ENCODE measurements at regions not wholly inside any gene's neighbourhood (a gene's known extent, or its start where the extent isn't known, plus 50 kb on each side); places are given as distances from the start of the nearest gene placed in this dataset.

DNA sequence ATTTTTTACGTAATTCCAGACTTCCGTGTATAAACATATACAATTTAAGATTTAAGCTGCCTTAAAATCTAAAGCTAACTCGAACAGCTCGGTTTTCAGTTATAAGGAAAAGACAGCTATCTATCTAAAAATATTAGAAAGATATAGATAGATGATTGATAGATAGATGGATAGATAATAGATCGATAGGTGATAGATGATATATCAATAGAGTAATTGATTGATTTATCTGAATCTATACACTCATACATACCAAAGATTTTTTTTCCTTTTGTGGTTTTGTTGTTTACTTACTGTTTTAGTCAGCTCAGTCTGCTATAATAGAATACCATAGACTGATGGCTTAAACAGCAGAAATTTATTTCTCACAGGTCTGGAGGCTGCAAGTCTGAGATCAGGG, 278.5 kb upstream of the PLD5 start:
- Histone ChIP-seq H3K27me3 (no peaks in the 10 kb centered on the region), H3K4me3 (ENCODE audit: low read depth, low read length) (no peak overlapping the region), H3K36me3 (no peaks in the 10 kb centered on the region), H3K4me1 (no peaks in the 10 kb centered on the region), H3K9me3 (no peaks in the 10 kb centered on the region)
- DNase-seq, result no peak
- TF ChIP-seq, protein P1, sequence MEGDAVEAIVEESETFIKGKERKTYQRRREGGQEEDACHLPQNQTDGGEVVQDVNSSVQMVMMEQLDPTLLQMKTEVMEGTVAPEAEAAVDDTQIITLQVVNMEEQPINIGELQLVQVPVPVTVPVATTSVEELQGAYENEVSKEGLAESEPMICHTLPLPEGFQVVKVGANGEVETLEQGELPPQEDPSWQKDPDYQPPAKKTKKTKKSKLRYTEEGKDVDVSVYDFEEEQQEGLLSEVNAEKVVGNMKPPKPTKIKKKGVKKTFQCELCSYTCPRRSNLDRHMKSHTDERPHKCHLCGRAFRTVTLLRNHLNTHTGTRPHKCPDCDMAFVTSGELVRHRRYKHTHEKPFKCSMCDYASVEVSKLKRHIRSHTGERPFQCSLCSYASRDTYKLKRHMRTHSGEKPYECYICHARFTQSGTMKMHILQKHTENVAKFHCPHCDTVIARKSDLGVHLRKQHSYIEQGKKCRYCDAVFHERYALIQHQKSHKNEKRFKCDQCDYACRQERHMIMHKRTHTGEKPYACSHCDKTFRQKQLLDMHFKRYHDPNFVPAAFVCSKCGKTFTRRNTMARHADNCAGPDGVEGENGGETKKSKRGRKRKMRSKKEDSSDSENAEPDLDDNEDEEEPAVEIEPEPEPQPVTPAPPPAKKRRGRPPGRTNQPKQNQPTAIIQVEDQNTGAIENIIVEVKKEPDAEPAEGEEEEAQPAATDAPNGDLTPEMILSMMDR (IDR thresholded peaks at IDR 0.05; ENCODE audit: low read depth, low read length), result no peak

DNA sequence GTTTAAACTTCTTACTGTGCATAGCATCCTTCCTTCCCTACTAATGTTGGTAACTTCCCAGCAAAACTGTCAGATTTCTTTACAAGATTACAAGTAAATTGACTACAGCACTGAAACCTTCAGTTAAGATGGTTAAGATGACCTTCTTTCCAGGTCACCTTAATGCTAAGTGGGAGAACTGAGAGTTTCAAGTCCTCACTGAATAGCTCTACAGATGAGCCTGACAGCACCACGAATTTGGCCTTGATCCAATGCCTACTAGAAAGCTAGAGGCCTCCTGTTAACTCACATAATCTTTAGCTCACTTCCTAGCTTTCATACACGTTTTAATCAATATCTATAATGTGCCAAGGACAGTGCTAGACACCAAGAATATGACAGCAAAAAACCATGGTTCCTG, 276.0 kb upstream of the PLD5 start:
- Histone ChIP-seq H3K36me3 (no peaks in the 10 kb centered on the region), H3K9me3 (no peaks in the 10 kb centered on the region), H3K4me1 (no peaks in the 10 kb centered on the region), H3K27me3 (no peaks in the 10 kb centered on the region), H3K4me3 (ENCODE audit: low read depth, low read length) (no peak overlapping the region)
- DNase-seq, result no peak
- TF ChIP-seq, protein P1 (IDR thresholded peaks at IDR 0.05; ENCODE audit: low read depth, low read length), result no peak

DNA sequence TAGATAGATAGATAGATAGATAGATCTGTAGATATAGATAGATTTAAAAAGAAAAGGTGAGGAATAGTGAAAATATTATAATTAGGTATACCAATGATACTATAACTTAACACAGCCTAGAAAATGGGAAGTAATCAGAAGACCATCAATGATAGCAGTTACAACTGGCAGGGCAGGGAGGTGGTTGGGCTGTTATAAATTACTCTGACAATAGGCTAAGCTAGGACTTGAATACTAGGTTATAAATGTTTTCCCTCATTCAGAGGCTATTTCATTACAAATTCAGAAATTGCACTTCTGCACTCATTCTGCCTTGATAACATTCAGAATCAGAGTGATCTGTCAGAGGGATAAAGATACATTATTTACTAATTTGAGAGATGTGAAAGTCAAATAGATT, 273.4 kb upstream of the PLD5 start:
- DNase-seq, result no peak
- Histone ChIP-seq H3K9me3 (no peaks in the 10 kb centered on the region), H3K4me1 (no peaks in the 10 kb centered on the region), H3K36me3 (no peaks in the 10 kb centered on the region), H3K4me3 (ENCODE audit: low read depth, low read length) (no peak overlapping the region), H3K27me3 (no peaks in the 10 kb centered on the region)
- TF ChIP-seq, protein P1 (IDR thresholded peaks at IDR 0.05; ENCODE audit: low read depth, low read length), result no peak

GRCh38 chr1:242788771-242789170, 264.3 kb upstream of the PLD5 start:
- no peak for DNase-seq
- H3K36me3 ChIP-seq, result no peaks in the 10 kb centered on the region
- no peaks in the 10 kb centered on the region for H3K9me3 ChIP-seq
- no peak overlapping the region for H3K4me3 ChIP-seq (ENCODE audit: low read depth, low read length)
- H3K27me3 ChIP-seq, result no peaks in the 10 kb centered on the region
- TF ChIP-seq, protein P1 (IDR thresholded peaks at IDR 0.05; ENCODE audit: low read depth, low read length), result no peak
- no peaks in the 10 kb centered on the region for H3K4me1 ChIP-seq

DNA sequence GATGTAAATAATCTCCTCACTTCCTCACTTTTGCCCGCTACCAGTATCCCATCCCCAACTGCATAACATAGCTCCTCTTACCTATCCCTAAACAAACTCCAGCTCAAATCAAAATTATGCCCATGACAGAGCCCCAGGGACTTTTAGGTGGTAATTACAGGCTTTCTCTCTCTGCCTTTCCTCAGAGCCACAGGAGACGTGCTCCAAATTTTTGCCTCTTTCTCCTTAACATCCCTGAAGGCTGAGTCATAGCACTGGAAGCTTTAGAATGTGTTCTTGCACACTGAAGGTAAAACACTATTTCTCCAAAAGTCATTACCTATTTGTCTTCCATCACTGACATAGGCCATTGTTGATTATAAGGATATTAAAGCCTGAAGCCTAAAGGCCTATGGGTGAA, 263.5 kb upstream of the PLD5 start:
- H3K4me1 ChIP-seq, result no peaks in the 10 kb centered on the region
- TF ChIP-seq, protein P1 (IDR thresholded peaks at IDR 0.05; ENCODE audit: low read depth, low read length), result no peak
- H3K36me3 ChIP-seq, result no peaks in the 10 kb centered on the region
- no peak overlapping the region for H3K4me3 ChIP-seq (ENCODE audit: low read depth, low read length)
- no peaks in the 10 kb centered on the region for H3K9me3 ChIP-seq
- no peaks in the 10 kb centered on the region for H3K27me3 ChIP-seq
- DNase-seq, result no peak

DNA sequence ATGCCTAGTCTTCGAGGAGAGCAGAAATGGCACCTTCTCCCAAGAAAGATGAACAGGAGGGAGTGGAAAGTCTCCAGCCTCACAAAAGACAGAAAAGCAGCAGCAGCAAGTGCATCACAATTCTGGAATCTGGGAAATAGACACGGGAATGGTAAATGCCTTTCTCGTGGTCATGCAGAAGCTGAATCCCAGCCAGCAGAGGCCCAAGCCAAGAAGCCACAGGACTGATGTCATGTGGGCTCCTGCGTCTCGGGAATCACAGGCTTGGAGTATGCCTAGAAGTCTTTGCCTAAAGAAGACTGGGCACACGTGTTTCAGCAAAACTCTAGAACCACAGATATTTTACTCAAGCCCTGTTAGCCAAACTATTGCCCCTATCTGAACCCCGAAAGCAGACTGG, 260.3 kb upstream of the PLD5 start:
- TF ChIP-seq, protein P1 (IDR thresholded peaks at IDR 0.05; ENCODE audit: low read depth, low read length), result no peak
- DNase-seq, result no peak
- no peaks in the 10 kb centered on the region for H3K9me3 ChIP-seq

More for the DNA sequence above, 260.3 kb upstream of the PLD5 start:
- no peak overlapping the region for H3K4me3 ChIP-seq (ENCODE audit: low read depth, low read length)
- H3K27me3 ChIP-seq, result no peaks in the 10 kb centered on the region
- no peaks in the 10 kb centered on the region for H3K4me1 ChIP-seq
- no peaks in the 10 kb centered on the region for H3K36me3 ChIP-seq
